IMR-90 (cell line): ENCODE measurements at regions not wholly inside any gene's neighbourhood (a gene's known extent, or its start where the extent isn't known, plus 50 kb on each side); places are given as distances from the start of the nearest gene placed in this dataset.

Source experiments
- BHLHE40 ChIP-seq: fragments of 150-350 bp; IDR thresholded peaks from 2 replicates; pipeline ENCODE4 v1.6.1; 2016; ENCODE audit warnings: mild to moderate bottlenecking, low read depth, low read length
- CEBPB ChIP-seq: IDR thresholded peaks from 2 replicates; pipeline ENCODE4 v1.6.1; 2012; ENCODE audit warnings: low read depth, low read length, improper control_type of control experiment
- MAFK ChIP-seq: IDR thresholded peaks from 2 replicates; pipeline ENCODE4 v1.6.1; 2012; ENCODE audit warnings: low read depth, low read length, improper control_type of control experiment
- MAZ ChIP-seq: IDR thresholded peaks from 2 replicates; pipeline ENCODE4 v1.6.1; 2012; ENCODE audit warnings: low read depth, mild to moderate bottlenecking, low read length, improper control_type of control experiment, moderate library complexity, borderline replicate concordance
- MXI1 ChIP-seq: IDR thresholded peaks from 2 replicates; pipeline ENCODE4 v1.6.1; 2012; ENCODE audit warnings: low read depth, mild to moderate bottlenecking, low read length, moderate library complexity, borderline replicate concordance
- NFE2L2 ChIP-seq: fragments of 150-350 bp; IDR thresholded peaks from 2 replicates; pipeline ENCODE4 v1.6.1; 2016; ENCODE audit warnings: low read depth, mild to moderate bottlenecking, low read length
- POLR2A ChIP-seq: IDR thresholded peaks from 2 replicates; pipeline ENCODE4 v1.6.1; 2012; ENCODE audit warnings: mild to moderate bottlenecking, low read depth, low read length
- RAD21 ChIP-seq: IDR thresholded peaks from 2 replicates; pipeline ENCODE4 v1.6.1; 2012; ENCODE audit warnings: low read length, improper control_type of control experiment
- RCOR1 ChIP-seq: IDR thresholded peaks from 2 replicates; pipeline ENCODE4 v1.6.1; 2012; ENCODE audit warnings: mild to moderate bottlenecking, low read length, improper control_type of control experiment; ENCODE audit not compliant: insufficient replicate concordance
- RFX5 ChIP-seq: IDR thresholded peaks from 2 replicates; pipeline ENCODE4 v1.8.0; 2012; ENCODE audit warnings: low read depth, mild to moderate bottlenecking, low read length, moderate library complexity
- TF ChIP-seq, protein P1 (sequence below): conservative IDR thresholded peaks from 2 replicates; pipeline ENCODE4 v1.5.1; 2012; ENCODE audit warnings: mild to moderate bottlenecking, low read depth, low read length, improper control_type of control experiment
- TF ChIP-seq, protein P2 (sequence below): fragments of 150-350 bp; IDR thresholded peaks from 2 replicates; pipeline ENCODE4 v1.6.1; 2017; ENCODE audit warnings: mild to moderate bottlenecking, antibody characterized with exemption, low read length, low read depth
- TF ChIP-seq, protein P3 (sequence below): fragments of 150-350 bp; IDR thresholded peaks from 2 replicates; pipeline ENCODE4 v1.6.1; 2016; ENCODE audit warnings: low read depth, mild to moderate bottlenecking, low read length, moderate library complexity, borderline replicate concordance

DNA sequence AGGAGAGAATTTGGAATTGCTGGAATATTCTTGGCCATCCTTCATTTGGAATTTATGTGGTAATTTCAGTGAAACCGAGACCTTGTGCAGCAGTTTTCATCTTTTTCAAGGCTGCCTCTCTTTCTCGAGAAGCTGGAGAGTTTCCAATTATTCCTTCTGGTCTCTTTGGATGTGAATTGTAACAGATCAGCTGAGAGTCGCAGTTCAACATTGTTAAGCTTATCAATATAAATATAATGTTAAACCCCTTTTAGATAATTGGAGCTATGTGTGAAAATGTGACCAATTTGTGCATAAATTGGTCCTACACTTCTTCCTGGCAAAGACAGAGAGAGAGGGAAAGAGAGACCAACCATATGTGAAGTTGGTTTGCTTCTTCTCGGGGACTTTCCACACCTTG, 425.6 kb downstream of the TSHZ3 start:
- TF ChIP-seq BHLHE40, result no peak
- TF ChIP-seq, protein P1, sequence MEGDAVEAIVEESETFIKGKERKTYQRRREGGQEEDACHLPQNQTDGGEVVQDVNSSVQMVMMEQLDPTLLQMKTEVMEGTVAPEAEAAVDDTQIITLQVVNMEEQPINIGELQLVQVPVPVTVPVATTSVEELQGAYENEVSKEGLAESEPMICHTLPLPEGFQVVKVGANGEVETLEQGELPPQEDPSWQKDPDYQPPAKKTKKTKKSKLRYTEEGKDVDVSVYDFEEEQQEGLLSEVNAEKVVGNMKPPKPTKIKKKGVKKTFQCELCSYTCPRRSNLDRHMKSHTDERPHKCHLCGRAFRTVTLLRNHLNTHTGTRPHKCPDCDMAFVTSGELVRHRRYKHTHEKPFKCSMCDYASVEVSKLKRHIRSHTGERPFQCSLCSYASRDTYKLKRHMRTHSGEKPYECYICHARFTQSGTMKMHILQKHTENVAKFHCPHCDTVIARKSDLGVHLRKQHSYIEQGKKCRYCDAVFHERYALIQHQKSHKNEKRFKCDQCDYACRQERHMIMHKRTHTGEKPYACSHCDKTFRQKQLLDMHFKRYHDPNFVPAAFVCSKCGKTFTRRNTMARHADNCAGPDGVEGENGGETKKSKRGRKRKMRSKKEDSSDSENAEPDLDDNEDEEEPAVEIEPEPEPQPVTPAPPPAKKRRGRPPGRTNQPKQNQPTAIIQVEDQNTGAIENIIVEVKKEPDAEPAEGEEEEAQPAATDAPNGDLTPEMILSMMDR, result no peak
- TF ChIP-seq RAD21, result no peak
- no peak for TF ChIP-seq POLR2A
- TF ChIP-seq RFX5, result no peak
- TF ChIP-seq MAFK, result no peak
- TF ChIP-seq MXI1, result no peak
- TF ChIP-seq, protein P2, sequence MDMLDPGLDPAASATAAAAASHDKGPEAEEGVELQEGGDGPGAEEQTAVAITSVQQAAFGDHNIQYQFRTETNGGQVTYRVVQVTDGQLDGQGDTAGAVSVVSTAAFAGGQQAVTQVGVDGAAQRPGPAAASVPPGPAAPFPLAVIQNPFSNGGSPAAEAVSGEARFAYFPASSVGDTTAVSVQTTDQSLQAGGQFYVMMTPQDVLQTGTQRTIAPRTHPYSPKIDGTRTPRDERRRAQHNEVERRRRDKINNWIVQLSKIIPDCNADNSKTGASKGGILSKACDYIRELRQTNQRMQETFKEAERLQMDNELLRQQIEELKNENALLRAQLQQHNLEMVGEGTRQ, result no peak
- no peak for TF ChIP-seq NFE2L2
- no peak for TF ChIP-seq CEBPB
- TF ChIP-seq MAZ, result no peak
- TF ChIP-seq RCOR1, result no peak
- TF ChIP-seq, protein P3, sequence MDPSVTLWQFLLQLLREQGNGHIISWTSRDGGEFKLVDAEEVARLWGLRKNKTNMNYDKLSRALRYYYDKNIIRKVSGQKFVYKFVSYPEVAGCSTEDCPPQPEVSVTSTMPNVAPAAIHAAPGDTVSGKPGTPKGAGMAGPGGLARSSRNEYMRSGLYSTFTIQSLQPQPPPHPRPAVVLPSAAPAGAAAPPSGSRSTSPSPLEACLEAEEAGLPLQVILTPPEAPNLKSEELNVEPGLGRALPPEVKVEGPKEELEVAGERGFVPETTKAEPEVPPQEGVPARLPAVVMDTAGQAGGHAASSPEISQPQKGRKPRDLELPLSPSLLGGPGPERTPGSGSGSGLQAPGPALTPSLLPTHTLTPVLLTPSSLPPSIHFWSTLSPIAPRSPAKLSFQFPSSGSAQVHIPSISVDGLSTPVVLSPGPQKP, result no peak
